H1 (cell line): ENCODE measurements at regions not wholly inside any gene's neighbourhood (a gene's known extent, or its start where the extent isn't known, plus 50 kb on each side); places are given as distances from the start of the nearest gene placed in this dataset.

Experiments used
- CBX8 ChIP-seq: fragments of 300-800, 300-1000 bp; sonication (generic); IDR thresholded peaks from 2 replicates; pipeline ENCODE4 v1.7.1; 2016; ENCODE audit warnings: low read depth, low read length, borderline replicate concordance
- EZH2 ChIP-seq: fragments of 200-600 bp; sonication (generic); IDR thresholded peaks from 2 replicates; pipeline ENCODE4 v1.7.1; 2012; ENCODE audit warnings: low read depth, mild to moderate bottlenecking, moderate library complexity, low read length, inconsistent platforms; ENCODE audit not compliant: severe bottlenecking

DNA sequence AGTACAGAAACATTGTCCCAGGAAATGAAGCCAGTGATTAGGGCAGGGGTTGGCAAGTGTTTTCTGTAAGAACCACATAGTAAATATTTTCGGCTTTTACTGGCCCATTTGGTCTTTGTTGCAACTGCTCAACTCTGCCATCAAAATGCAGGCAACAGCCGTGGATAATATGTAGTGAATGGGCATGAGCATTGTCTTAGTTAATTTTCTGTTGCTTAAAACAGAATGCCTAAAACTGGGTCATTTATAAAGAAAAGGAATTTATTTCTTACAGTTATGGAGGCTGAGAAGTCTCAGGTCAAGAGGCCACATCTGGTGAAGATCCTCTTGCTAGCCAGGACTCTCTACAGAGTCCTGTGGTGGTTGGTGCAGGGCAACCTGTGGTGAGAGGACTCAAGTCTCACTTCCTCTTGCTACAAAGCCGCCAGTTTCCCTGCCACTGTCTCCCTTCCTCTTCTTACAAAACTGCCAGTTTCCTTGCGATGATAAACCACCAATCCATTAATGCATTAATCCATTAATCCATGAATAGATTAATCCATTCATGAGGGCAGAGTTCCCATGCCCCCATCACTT is 166.4 kb downstream of the PSMG1 start (continued):
- TF ChIP-seq EZH2 (no peak), CBX8 (no peak)
- TF ChIP-seq, all 59 proteins: peak for 0
